WTC11 (cell line): ENCODE measurements at regions not wholly inside any gene's neighbourhood (a gene's known extent, or its start where the extent isn't known, plus 50 kb on each side); places are given as distances from the start of the nearest gene placed in this dataset.

ENCODE experiments used
- E2F4 ChIP-seq: sonication (generic); formaldehyde crosslinking; IDR thresholded peaks from 2 replicates; pipeline ENCODE4 v1.8.1; 2022; ENCODE audit warnings: low read depth, mild to moderate bottlenecking, moderate library complexity, missing genetic modification reagents, borderline replicate concordance
- ETV6 ChIP-seq: sonication (generic); formaldehyde crosslinking; IDR thresholded peaks from 2 replicates; pipeline ENCODE4 v1.8.1; 2022; ENCODE audit warnings: mild to moderate bottlenecking, missing genetic modification reagents
- IRF2 ChIP-seq: sonication (generic); formaldehyde crosslinking; IDR thresholded peaks from 2 replicates; pipeline ENCODE4 v1.8.0; 2022; ENCODE audit warnings: low read depth, missing genetic modification reagents, borderline replicate concordance
- SP1 ChIP-seq: sonication (generic); formaldehyde crosslinking; conservative IDR thresholded peaks from 2 replicates; pipeline ENCODE4 v1.8.1; 2022; ENCODE audit warnings: missing genetic modification reagents
- ZBTB21 ChIP-seq: sonication (generic); formaldehyde crosslinking; IDR thresholded peaks from 2 replicates; pipeline ENCODE4 v1.8.1; 2023; ENCODE audit warnings: mild to moderate bottlenecking, missing genetic modification reagents, borderline replicate concordance
- ZNF232 ChIP-seq: sonication (generic); formaldehyde crosslinking; IDR thresholded peaks from 2 replicates; pipeline ENCODE4 v1.8.0; 2022; ENCODE audit warnings: mild to moderate bottlenecking, missing genetic modification reagents
- ZNF281 ChIP-seq: sonication (generic); formaldehyde crosslinking; IDR thresholded peaks from 2 replicates; pipeline ENCODE4 v1.8.0; 2023; ENCODE audit warnings: mild to moderate bottlenecking, missing genetic modification reagents
- TF ChIP-seq, protein P1 (sequence below): fragments of 200-600 bp; IDR thresholded peaks from 2 replicates; pipeline ENCODE4 v1.8.0; 2022; ENCODE audit warnings: antibody characterized with exemption
- TF ChIP-seq, protein P2 (sequence below): sonication (generic); formaldehyde crosslinking; IDR thresholded peaks from 2 replicates; pipeline ENCODE4 v1.8.1; 2023; ENCODE audit warnings: mild to moderate bottlenecking, missing genetic modification reagents, moderate library complexity
- TF ChIP-seq, protein P3 (sequence below): fragments of 250-450 bp; sonication (Bioruptor Pico); IDR thresholded peaks from 2 replicates; pipeline ENCODE4 v2.1.2; 2022; ENCODE audit warnings: mild to moderate bottlenecking, moderate library complexity
- TF ChIP-seq, protein P4 (sequence below): sonication (generic); formaldehyde crosslinking; IDR thresholded peaks from 2 replicates; pipeline ENCODE4 v1.8.0; 2022; ENCODE audit warnings: mild to moderate bottlenecking, missing genetic modification reagents
- TF ChIP-seq, protein P5 (sequence below): sonication (generic); formaldehyde crosslinking; conservative IDR thresholded peaks from 2 replicates; pipeline ENCODE4 v1.8.1; 2022; ENCODE audit warnings: mild to moderate bottlenecking, missing genetic modification reagents

- TF ChIP-seq ZNF281 (no peak), E2F4 (no peak), IRF2 (CRISPR knock-in tag) (no peak), ETV6 (CRISPR knock-in tag) (no peak), SP1 (CRISPR knock-in tag) (no peak), ZBTB21 (CRISPR knock-in tag) (no peak), ZNF232 (CRISPR knock-in tag) (no peak)
- TF ChIP-seq, protein P1, sequence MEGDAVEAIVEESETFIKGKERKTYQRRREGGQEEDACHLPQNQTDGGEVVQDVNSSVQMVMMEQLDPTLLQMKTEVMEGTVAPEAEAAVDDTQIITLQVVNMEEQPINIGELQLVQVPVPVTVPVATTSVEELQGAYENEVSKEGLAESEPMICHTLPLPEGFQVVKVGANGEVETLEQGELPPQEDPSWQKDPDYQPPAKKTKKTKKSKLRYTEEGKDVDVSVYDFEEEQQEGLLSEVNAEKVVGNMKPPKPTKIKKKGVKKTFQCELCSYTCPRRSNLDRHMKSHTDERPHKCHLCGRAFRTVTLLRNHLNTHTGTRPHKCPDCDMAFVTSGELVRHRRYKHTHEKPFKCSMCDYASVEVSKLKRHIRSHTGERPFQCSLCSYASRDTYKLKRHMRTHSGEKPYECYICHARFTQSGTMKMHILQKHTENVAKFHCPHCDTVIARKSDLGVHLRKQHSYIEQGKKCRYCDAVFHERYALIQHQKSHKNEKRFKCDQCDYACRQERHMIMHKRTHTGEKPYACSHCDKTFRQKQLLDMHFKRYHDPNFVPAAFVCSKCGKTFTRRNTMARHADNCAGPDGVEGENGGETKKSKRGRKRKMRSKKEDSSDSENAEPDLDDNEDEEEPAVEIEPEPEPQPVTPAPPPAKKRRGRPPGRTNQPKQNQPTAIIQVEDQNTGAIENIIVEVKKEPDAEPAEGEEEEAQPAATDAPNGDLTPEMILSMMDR = no peak
- TF ChIP-seq, protein P2, sequence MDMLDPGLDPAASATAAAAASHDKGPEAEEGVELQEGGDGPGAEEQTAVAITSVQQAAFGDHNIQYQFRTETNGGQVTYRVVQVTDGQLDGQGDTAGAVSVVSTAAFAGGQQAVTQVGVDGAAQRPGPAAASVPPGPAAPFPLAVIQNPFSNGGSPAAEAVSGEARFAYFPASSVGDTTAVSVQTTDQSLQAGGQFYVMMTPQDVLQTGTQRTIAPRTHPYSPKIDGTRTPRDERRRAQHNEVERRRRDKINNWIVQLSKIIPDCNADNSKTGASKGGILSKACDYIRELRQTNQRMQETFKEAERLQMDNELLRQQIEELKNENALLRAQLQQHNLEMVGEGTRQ (CRISPR knock-in tag) = no peak
- TF ChIP-seq, protein P3, sequence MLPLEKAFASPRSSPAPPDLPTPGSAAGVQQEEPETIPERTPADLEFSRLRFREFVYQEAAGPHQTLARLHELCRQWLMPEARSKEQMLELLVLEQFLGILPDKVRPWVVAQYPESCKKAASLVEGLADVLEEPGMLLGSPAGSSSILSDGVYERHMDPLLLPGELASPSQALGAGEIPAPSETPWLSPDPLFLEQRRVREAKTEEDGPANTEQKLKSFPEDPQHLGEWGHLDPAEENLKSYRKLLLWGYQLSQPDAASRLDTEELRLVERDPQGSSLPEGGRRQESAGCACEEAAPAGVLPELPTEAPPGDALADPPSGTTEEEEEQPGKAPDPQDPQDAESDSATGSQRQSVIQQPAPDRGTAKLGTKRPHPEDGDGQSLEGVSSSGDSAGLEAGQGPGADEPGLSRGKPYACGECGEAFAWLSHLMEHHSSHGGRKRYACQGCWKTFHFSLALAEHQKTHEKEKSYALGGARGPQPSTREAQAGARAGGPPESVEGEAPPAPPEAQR = no peak
- TF ChIP-seq, protein P4, sequence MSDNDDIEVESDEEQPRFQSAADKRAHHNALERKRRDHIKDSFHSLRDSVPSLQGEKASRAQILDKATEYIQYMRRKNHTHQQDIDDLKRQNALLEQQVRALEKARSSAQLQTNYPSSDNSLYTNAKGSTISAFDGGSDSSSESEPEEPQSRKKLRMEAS (CRISPR knock-in tag) = no peak
- TF ChIP-seq, protein P5, sequence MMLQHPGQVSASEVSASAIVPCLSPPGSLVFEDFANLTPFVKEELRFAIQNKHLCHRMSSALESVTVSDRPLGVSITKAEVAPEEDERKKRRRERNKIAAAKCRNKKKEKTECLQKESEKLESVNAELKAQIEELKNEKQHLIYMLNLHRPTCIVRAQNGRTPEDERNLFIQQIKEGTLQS = no peak
These were observed 150.4 kb upstream of the RXFP2 start for GRCh38 chr13:31588893-31589292.
